ENCODE measurements at regions not wholly inside any gene's neighbourhood (a gene's known extent, or its start where the extent isn't known, plus 50 kb on each side); places are given as distances from the start of the nearest gene placed in this dataset.
"Not testable (repeated sequence)": the region's sequence is repeated elsewhere in the genome, so short reads cannot be mapped to it uniquely, and the experiment has no call there.

DNA sequence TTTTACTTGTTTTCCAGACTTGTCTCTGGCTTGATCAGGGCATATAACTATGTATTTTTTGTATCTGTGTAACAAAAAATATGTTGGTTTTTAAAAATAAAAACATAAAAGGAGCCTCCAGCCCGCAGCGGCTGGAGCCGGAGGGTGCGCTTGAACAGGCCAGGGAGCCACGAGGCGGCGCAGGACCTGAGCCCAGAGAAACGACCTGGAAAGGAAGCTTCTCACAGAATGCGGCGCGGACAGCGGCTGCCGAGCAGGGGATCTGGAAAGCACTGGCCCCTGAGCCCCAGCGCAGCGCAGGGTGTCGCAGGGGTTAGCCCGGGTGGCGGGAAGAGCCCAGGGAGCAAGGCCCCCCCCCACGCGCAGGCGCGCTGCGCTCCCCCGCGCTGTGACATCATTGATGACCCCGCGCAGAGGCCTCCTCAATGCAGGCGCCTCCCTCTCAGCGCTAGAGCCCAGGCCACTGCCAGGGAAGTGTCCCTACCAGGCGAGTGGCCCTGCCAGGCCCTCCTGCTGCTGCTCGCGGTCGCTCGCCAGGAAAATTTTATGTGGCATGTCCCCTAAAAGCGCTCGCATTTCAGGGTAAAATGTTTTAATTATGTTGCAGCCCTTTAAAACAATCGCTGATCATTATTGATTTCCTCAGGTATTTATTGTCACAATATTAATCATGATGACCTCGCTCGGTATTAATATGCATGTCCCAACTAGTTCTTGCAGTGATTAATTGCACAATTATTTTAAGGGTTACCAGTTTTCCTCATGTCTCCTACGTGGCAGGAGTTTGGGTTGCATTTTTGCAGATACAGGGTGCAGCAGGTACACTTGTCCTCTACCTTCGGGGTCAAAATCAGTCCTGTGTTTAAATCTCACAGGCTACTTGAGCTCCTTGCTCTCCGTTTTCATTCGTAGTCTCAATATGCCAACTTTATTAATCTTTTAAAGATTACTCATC, 134.2 kb downstream of the USP22 start:
- peak; percentile 9 to 67 for TF ChIP-seq POLR2A (IDR thresholded peaks at IDR 0.05)
- TF ChIP-seq EP300 (IDR thresholded peaks at IDR 0.05): peak; percentile 81 to 87
- peak; percentile 48 to 86 (median 72) for TF ChIP-seq CTCF (IDR thresholded peaks at IDR 0.05)
- H3K4me1 ChIP-seq: peaks cover 0 to 13% (median 7%) of the 10 kb centered on the region in 4 donors
- DNase-seq (ENCODE audit: low spot score in 2 of 2): peak; percentile 67 to 78
- 12% methylated on average over 36 to 39 of the region's 43 CpGs for WGBS, 2 donors
- H3K4me3 ChIP-seq: peak overlapping the region; percentile 36 to 59 (median 53)
- no peaks in the 10 kb centered on the region for H3K36me3 ChIP-seq
- peak overlapping the region; percentile 83 to 93 (median 88) for H3K27ac ChIP-seq
- no peaks in the 10 kb centered on the region for H3K27me3 ChIP-seq
- no peaks in the 10 kb centered on the region for H3K9me3 ChIP-seq

- Histone ChIP-seq H3K27ac (no peak overlapping the region), H3K4me1 (peaks cover 0 to 3% (median 0%) of the 10 kb centered on the region in 4 donors), H3K4me3 (no peak overlapping the region), H3K27me3 (no peaks in the 10 kb centered on the region), H3K36me3 (no peaks in the 10 kb centered on the region), H3K9me3 (no peaks in the 10 kb centered on the region)
- DNase-seq (ENCODE audit: low spot score in 2 of 2): no peak
- no peak for TF ChIP-seq EP300 (IDR thresholded peaks at IDR 0.05)
- TF ChIP-seq CTCF (IDR thresholded peaks at IDR 0.05): no peak
- TF ChIP-seq POLR2A (IDR thresholded peaks at IDR 0.05): no peak
- WGBS, 2 donors: 28 to 41% methylated on average over 4 of the region's 4 CpGs
These were observed 128.2 kb downstream of the USP22 start for GRCh38 chr17:20914658-20915057.

GRCh38 chr17:20916383-20916782, 126.4 kb downstream of the USP22 start:
- Histone ChIP-seq H3K9me3 (no peaks in the 10 kb centered on the region), H3K36me3 (no peaks in the 10 kb centered on the region), H3K27ac (no peak overlapping the region), H3K27me3 (no peaks in the 10 kb centered on the region), H3K4me1 (peaks cover 0 to 21% (median 0%) of the 10 kb centered on the region in 4 donors), H3K4me3 (no peak overlapping the region)
- no peak for DNase-seq (ENCODE audit: low spot score in 2 of 2)
- no peak for TF ChIP-seq EP300 (IDR thresholded peaks at IDR 0.05)
- no peak for TF ChIP-seq CTCF (IDR thresholded peaks at IDR 0.05)
- TF ChIP-seq POLR2A (IDR thresholded peaks at IDR 0.05): no peak
- WGBS, 2 donors: 73 to 87% methylated on average over 4 of the region's 4 CpGs

- H3K36me3 ChIP-seq; H3K27ac ChIP-seq; H3K27me3 ChIP-seq; H3K9me3 ChIP-seq; H3K4me3 ChIP-seq; DNase-seq (ENCODE audit: low spot score in 2 of 2): not testable (repeated sequence)
- peaks cover 0 to 22% (median 0%) of the 10 kb centered on the region in 4 donors for H3K4me1 ChIP-seq
- 93 to 99% methylated on average over 10 of the region's 10 CpGs for WGBS, 2 donors
These were observed 125.1 kb downstream of the USP22 start for GRCh38 chr17:20917610-20918306.

DNA sequence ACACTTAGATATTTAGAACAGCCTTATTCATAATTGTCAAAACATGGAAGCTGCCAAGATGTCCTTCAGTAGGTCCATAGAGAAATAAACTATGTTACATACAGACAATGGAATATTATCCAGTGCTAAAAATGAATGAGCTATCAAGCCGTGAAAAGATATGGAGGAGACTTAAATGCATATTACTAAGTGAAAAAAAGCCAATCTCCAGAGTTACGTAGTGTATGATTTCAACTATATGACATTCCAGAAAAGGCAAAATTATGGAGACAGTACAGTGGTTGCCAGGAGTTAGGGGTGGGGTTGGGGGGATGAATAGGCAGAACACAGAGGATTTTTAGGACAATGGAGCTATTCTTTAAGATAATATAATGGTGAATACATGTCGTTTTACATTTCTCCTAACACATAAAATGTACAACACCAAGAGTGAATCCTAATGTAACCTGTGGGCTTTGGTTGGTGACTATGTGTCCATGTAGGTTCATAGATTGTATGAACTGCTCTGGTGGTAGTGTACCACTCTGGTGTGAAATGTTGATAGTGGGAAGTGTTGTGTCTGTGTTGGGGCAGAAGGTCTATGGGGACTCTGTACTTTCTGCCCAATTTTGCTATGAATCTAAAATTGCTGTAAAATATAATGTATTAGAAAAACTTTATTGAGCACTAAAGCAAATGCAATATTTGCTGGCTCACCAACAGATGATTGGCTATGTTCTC, 122.6 kb downstream of the USP22 start:
- Histone ChIP-seq H3K27ac (peak overlapping the region in 3 of 4 donors; percentile 15 to 34 (median 31)), H3K4me3 (no peak overlapping the region), H3K4me1 (peaks cover 0 to 22% (median 0%) of the 10 kb centered on the region in 4 donors), H3K9me3 (no peaks in the 10 kb centered on the region), H3K27me3 (no peaks in the 10 kb centered on the region), H3K36me3 (no peaks in the 10 kb centered on the region)
- no peak for DNase-seq (ENCODE audit: low spot score in 2 of 2)
- 34 to 39% methylated on average over 3 of the region's 3 CpGs for WGBS, 2 donors
- TF ChIP-seq CTCF (IDR thresholded peaks at IDR 0.05): no peak

Data from tibial nerve (tissue), 4 donors.